ENCODE measurements at regions not wholly inside any gene's neighbourhood (a gene's known extent, or its start where the extent isn't known, plus 50 kb on each side); places are given as distances from the start of the nearest gene placed in this dataset.

DNA sequence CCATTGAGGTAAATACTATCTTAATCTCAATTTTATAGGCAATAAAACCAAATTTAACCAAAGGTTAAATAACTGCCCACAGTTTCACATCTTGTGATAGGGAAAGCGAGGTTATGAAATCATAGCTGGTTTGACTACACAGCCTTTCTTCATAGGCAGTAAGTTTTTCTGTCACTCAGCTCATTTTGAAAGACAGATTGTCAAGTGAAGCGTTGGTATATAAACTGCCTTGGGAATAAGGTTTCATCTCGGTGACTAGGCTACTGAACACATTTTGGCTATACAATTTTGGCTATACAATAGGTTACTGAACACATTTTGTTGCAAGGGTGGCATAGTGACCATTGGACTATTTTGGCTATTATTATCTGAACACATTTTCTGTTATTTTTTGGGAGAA is 793.7 kb downstream of the TRHDE start:
- TF ChIP-seq, protein P1, sequence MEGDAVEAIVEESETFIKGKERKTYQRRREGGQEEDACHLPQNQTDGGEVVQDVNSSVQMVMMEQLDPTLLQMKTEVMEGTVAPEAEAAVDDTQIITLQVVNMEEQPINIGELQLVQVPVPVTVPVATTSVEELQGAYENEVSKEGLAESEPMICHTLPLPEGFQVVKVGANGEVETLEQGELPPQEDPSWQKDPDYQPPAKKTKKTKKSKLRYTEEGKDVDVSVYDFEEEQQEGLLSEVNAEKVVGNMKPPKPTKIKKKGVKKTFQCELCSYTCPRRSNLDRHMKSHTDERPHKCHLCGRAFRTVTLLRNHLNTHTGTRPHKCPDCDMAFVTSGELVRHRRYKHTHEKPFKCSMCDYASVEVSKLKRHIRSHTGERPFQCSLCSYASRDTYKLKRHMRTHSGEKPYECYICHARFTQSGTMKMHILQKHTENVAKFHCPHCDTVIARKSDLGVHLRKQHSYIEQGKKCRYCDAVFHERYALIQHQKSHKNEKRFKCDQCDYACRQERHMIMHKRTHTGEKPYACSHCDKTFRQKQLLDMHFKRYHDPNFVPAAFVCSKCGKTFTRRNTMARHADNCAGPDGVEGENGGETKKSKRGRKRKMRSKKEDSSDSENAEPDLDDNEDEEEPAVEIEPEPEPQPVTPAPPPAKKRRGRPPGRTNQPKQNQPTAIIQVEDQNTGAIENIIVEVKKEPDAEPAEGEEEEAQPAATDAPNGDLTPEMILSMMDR (conservative IDR thresholded peaks at IDR 0.05; ENCODE audit: low read depth, low read length): no peak
- TF ChIP-seq EZH2 (IDR thresholded peaks at IDR 0.05; ENCODE audit: borderline replicate concordance, low read depth, low read length, poor library complexity, severe bottlenecking): no peak

Data from A673 (cell line).